Pancreas (tissue), 10 donors: ENCODE measurements at regions not wholly inside any gene's neighbourhood (a gene's known extent, or its start where the extent isn't known, plus 50 kb on each side); places are given as distances from the start of the nearest gene placed in this dataset.
"Not testable (repeated sequence)": the region's sequence is repeated elsewhere in the genome, so short reads cannot be mapped to it uniquely, and the experiment has no call there.

ENCODE experiments used
- ATAC-seq, 4 donors: fragments of 200-7000 bp; cut with Tn5 transposase; one replicate each; pipeline versions ENCODE4 v1.8.0 to v1.9.1; 2020; ENCODE audit warnings: mild to moderate bottlenecking in 4 of 4, moderate library complexity in 4 of 4
- DNase-seq, 6 donors: peaks; one replicate each; pipeline ENCODE4 v3.0.0-alpha.2; 2020
- FAIRE-seq: peaks from 2 replicates; lab custom pipeline; 2012; peaks lifted over from hg19 to GRCh38; lab: Jason Lieb, UNC
- H3K27ac ChIP-seq, 4 donors: fragments of 200-600 bp; sonication (generic); 1 replicate in 3 of 4; 2 replicates in 1 of 4; pipeline versions ENCODE4 v1.5.0 to v1.8.0; 2020
- H3K27me3 ChIP-seq, 4 donors: fragments of 200-600 bp; one replicate each; pipeline ENCODE4 v1.8.0; 2021
- H3K36me3 ChIP-seq, 3 donors: fragments of 200-600 bp; sonication (generic) in 1 of 3; one replicate each; pipeline versions ENCODE4 v1.5.0 to v1.8.0; 2020 to 2021
- H3K4me1 ChIP-seq, 3 donors: fragments of 200-600 bp; one replicate each; pipeline ENCODE4 v1.8.0; 2021
- H3K4me3 ChIP-seq, 4 donors: fragments of 200-600 bp; sonication (generic) in 2 of 4; one replicate each; pipeline versions ENCODE4 v1.5.0 to v1.8.0; 2020 to 2021
- H3K9me3 ChIP-seq, 4 donors: fragments of 200-600 bp; one replicate each; pipeline ENCODE4 v1.8.0; 2021
- WGBS, 2 donors: extraction: QIAGEN DNeasy Blood & Tissue Kit; methylation state at CpG; one replicate each; pipeline ENCODE4 v1.1.7; 2013; 5-methylcytosine and 5-hydroxymethylcytosine counted together
- intact Hi-C, 3 donors: fragments of 100-400 bp; cut with DNase I; formaldehyde crosslinking; loops; one replicate each; pipeline versions ENCODE4 v1.11.1 to v1.14.2; 2022
- donor health status: healthy with polysubstance abuse.
- donor health status: DM: no; HTN: no; CAD: no; lungs with moderate emphysema.
- donor health status: DM: no; HTN: no; CAD: no.
- donor health status: control.
- donor health status: control.
- donor health status: Bipolar disorder and iron deficiency.
- donor health status: DM: yes; HTN: yes; CAD: no.
- donor health status: DM: no; HTN: no; CAD: no.
- donor health status: DM: no; HTN: no; CAD: no.
- donor health status: DM: yes; HTN: yes; CAD: no.

DNA sequence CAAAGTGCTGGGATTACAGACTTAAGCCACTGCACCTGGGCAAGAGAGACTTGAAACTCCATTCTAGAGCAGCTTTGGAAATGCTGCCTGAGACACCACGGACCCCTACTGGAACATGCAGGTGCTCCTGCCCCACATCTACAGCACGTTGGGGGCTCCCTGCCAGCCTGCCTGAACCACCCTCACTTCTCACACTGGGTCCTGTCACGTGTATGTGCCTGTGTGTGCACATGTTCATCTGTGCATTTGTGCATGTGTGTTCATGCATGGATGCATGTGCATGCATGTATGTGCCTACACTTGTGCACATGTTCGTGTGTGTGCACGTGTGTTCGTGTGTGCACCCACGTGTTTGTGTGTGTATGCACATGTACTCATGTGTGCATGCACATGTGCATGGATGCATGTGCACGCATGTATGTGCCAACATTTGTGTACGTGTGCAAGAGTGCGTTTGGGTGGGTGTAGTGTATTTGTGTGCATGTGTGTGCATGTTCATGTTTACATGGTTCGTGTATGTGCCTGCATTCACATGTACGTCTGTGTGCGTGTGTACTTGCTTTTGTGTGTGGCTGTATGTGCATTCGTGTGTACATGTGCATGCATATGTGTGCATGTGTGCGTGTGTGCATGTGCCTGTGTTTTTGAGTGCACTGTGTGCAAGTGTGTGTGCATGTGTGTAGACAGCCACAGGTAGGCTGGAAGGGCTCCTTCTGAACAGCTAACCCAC, 428.1 kb upstream of the ZNF722 start:
- H3K36me3 ChIP-seq, H3K27me3 ChIP-seq, H3K9me3 ChIP-seq, intact Hi-C loops, FAIRE-seq, H3K27ac ChIP-seq, H3K4me3 ChIP-seq, ATAC-seq, DNase-seq, H3K4me1 ChIP-seq: not testable (repeated sequence)
- WGBS, 2 donors: 56 to 76% methylated on average over 15 of the region's 15 CpGs

- H3K9me3 ChIP-seq, intact Hi-C loops, H3K36me3 ChIP-seq, H3K4me1 ChIP-seq, H3K27me3 ChIP-seq, ATAC-seq, H3K4me3 ChIP-seq, FAIRE-seq, H3K27ac ChIP-seq: not testable (repeated sequence)
- peak in 1 of 6 donors; percentile 41 for DNase-seq
- WGBS, 2 donors: 86 to 87% methylated on average over 28 of the region's 28 CpGs
These were observed 426.5 kb upstream of the ZNF722 start for GRCh38 chr7:63572196-63572595.

- H3K36me3 ChIP-seq, H3K4me3 ChIP-seq, H3K4me1 ChIP-seq, FAIRE-seq, H3K27ac ChIP-seq, ATAC-seq, intact Hi-C loops, H3K27me3 ChIP-seq, H3K9me3 ChIP-seq: not testable (repeated sequence)
- DNase-seq: peak in 1 of 6 donors; percentile 73
- WGBS, 2 donors: 75% methylated on average over 13 to 23 of the region's 23 CpGs
These were observed 425.7 kb upstream of the ZNF722 start for GRCh38 chr7:63572956-63573355.

DNA sequence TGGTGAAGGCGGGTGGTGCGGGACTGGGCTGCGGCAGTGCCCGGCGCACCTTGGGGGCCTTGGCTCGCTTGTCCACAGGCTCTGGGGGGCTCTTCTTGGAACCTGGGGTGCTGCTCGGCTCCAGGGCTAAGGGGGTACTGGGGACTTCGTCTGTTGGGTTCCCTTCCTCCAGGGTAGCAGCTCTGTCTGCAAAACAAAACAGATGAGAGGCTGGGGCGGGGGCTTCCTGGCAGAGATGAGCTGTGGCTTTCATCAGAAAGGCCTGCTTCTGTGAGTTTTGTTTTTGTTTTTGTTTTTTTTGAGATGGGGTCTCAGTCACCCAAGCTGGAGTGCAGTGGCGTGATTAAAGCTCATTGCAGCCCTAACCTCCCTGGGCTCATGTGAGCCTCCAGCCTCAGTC, 425.2 kb upstream of the ZNF722 start:
- ATAC-seq, H3K27ac ChIP-seq, H3K27me3 ChIP-seq, H3K4me1 ChIP-seq, intact Hi-C loops, H3K4me3 ChIP-seq, DNase-seq, H3K36me3 ChIP-seq, FAIRE-seq, H3K9me3 ChIP-seq: not testable (repeated sequence)
- WGBS, 2 donors: 45 to 54% methylated on average over 4 to 5 of the region's 10 CpGs

GRCh38 chr7:63576421-63576820, 422.2 kb upstream of the ZNF722 start:
- H3K9me3 ChIP-seq, FAIRE-seq, H3K27me3 ChIP-seq, H3K36me3 ChIP-seq, intact Hi-C loops, H3K27ac ChIP-seq, ATAC-seq, H3K4me3 ChIP-seq, H3K4me1 ChIP-seq: not testable (repeated sequence)
- WGBS, 2 donors: 66 to 69% methylated on average over 10 of the region's 10 CpGs
- peak in 1 of 6 donors; percentile 31 for DNase-seq

- H3K4me3 ChIP-seq, intact Hi-C loops, H3K27me3 ChIP-seq, H3K27ac ChIP-seq, DNase-seq, H3K36me3 ChIP-seq, ATAC-seq, H3K9me3 ChIP-seq, FAIRE-seq, H3K4me1 ChIP-seq: not testable (repeated sequence)
- 63 to 67% methylated on average over 5 of the region's 5 CpGs for WGBS, 2 donors
These were observed 421.6 kb upstream of the ZNF722 start for GRCh38 chr7:63577066-63577465.

- DNase-seq, ATAC-seq, H3K4me1 ChIP-seq, H3K4me3 ChIP-seq, FAIRE-seq, intact Hi-C loops, H3K27me3 ChIP-seq, H3K27ac ChIP-seq, H3K36me3 ChIP-seq, H3K9me3 ChIP-seq: not testable (repeated sequence)
- WGBS, 2 donors: 65 to 66% methylated on average over 12 of the region's 12 CpGs
These were observed 418.6 kb upstream of the ZNF722 start for GRCh38 chr7:63580045-63580444.

GRCh38 chr7:63580536-63581300, 417.9 kb upstream of the ZNF722 start:
- 76 to 82% methylated on average over 23 to 28 of the region's 28 CpGs for WGBS, 2 donors
- H3K36me3 ChIP-seq, H3K4me3 ChIP-seq, H3K9me3 ChIP-seq, H3K27me3 ChIP-seq, FAIRE-seq, H3K4me1 ChIP-seq, ATAC-seq, H3K27ac ChIP-seq, intact Hi-C loops: not testable (repeated sequence)
- DNase-seq: peak in 1 of 6 donors; percentile 71

DNA sequence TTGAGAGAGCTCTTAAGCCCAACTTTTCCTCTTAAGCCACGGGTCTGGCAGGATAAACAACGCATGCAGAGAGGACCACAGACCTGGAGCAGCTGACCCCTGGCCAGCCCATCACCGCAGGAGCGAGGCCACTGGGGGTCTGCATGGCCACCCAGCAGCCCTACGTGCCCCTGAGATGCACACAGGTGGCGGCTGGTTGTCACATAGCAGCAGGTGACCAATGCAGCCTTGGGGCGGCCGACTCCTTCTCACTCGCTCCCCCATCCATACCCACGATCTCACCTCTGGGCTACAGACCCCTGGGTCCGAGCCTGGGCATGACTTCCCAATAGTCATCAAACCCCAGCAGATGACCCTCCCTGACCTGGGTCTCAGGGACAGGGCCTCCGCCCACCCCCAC, 415.9 kb upstream of the ZNF722 start:
- H3K4me3 ChIP-seq, intact Hi-C loops, ATAC-seq: not testable (repeated sequence)

GRCh38 chr7:63587151-63587853, 411.3 kb upstream of the ZNF722 start:
- WGBS, 2 donors: 38 to 48% methylated on average over 2 of the region's 11 CpGs
- FAIRE-seq, H3K36me3 ChIP-seq, H3K4me1 ChIP-seq, ATAC-seq, H3K27me3 ChIP-seq, H3K27ac ChIP-seq, H3K9me3 ChIP-seq, intact Hi-C loops, H3K4me3 ChIP-seq, DNase-seq: not testable (repeated sequence)

More for the DNA sequence above, 415.9 kb upstream of the ZNF722 start:
- H3K27me3 ChIP-seq, H3K27ac ChIP-seq, H3K4me1 ChIP-seq, H3K9me3 ChIP-seq, H3K36me3 ChIP-seq, FAIRE-seq: not testable (repeated sequence)
- 82 to 85% methylated on average over 12 of the region's 12 CpGs for WGBS, 2 donors
- peak in 1 of 6 donors; percentile 48 for DNase-seq

- H3K27me3 ChIP-seq, H3K4me3 ChIP-seq, DNase-seq, intact Hi-C loops, ATAC-seq, FAIRE-seq, H3K27ac ChIP-seq, H3K9me3 ChIP-seq, H3K36me3 ChIP-seq, H3K4me1 ChIP-seq: not testable (repeated sequence)
- WGBS, 2 donors: 65 to 81% methylated on average over 5 to 7 of the region's 11 CpGs
These were observed 407.4 kb upstream of the ZNF722 start for GRCh38 chr7:63591249-63591648.
